Uterus (tissue), 2 donors: ENCODE measurements at regions not wholly inside any gene's neighbourhood (a gene's known extent, or its start where the extent isn't known, plus 50 kb on each side); places are given as distances from the start of the nearest gene placed in this dataset.

Source experiments
- CTCF ChIP-seq, 4 experiments: fragments of 200-600 bp in 2 of 4; fragments of 450-650 bp in 2 of 4; sonication (generic) in 2 of 4; IDR thresholded peaks; one replicate each; pipeline ENCODE4 v1.5.1; 2016 to 2019; ENCODE audit warnings: antibody characterized with exemption in 4 of 4, mild to moderate bottlenecking in 2 of 4, moderate library complexity in 1 of 4
- POLR2A ChIP-seq, 2 donors: fragments of 450-650 bp; IDR thresholded peaks; one replicate each; pipeline ENCODE4 v1.6.1; 2016; ENCODE audit warnings: antibody characterized with exemption in 2 of 2, mild to moderate bottlenecking in 1 of 2, moderate library complexity in 1 of 2

- TF ChIP-seq CTCF (IDR thresholded peaks at IDR 0.05) = no peak
- no peak for TF ChIP-seq POLR2A (IDR thresholded peaks at IDR 0.05)
These were observed 823.2 kb downstream of the DHX35 start for GRCh38 chr20:39785252-39785917.
